ENCODE measurements at regions not wholly inside any gene's neighbourhood (a gene's known extent, or its start where the extent isn't known, plus 50 kb on each side); places are given as distances from the start of the nearest gene placed in this dataset.

DNA sequence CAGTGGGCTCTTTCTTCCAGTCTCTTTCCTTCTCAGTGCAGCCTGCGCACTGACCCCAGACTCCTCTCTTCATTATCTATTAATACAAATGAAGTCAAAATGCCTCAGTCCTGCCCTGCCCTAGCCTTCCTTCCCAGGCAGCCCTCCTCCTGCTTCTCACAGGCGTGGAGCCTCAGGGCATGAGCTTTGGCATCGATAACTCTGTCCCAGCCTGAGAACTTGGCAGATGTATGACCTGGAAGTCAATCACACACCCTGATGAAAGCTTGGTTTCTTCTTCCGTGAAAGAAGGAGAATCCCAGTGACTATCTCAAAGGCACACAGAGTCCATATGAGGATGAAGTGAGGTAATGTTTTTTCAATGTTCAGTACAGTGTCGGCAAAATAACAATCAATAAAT lies 600.7 kb upstream of the ID2 start:
- WGBS, 2 donors (ENCODE audit: low coverage in 1 of 2): 90 to 93% methylated on average over 3 to 5 of the region's 5 CpGs
- TF ChIP-seq POLR2A (IDR thresholded peaks at IDR 0.05) (no peak), POLR2AphosphoS5 (IDR thresholded peaks at IDR 0.05) (no peak), EP300 (IDR thresholded peaks at IDR 0.05; ENCODE audit: low read depth) (no peak)
- TF ChIP-seq, protein P1, sequence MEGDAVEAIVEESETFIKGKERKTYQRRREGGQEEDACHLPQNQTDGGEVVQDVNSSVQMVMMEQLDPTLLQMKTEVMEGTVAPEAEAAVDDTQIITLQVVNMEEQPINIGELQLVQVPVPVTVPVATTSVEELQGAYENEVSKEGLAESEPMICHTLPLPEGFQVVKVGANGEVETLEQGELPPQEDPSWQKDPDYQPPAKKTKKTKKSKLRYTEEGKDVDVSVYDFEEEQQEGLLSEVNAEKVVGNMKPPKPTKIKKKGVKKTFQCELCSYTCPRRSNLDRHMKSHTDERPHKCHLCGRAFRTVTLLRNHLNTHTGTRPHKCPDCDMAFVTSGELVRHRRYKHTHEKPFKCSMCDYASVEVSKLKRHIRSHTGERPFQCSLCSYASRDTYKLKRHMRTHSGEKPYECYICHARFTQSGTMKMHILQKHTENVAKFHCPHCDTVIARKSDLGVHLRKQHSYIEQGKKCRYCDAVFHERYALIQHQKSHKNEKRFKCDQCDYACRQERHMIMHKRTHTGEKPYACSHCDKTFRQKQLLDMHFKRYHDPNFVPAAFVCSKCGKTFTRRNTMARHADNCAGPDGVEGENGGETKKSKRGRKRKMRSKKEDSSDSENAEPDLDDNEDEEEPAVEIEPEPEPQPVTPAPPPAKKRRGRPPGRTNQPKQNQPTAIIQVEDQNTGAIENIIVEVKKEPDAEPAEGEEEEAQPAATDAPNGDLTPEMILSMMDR (IDR thresholded peaks at IDR 0.05): no peak
- in situ Hi-C loops (cut with MboI; ENCODE audit: low pct_ligation_motif_present in 1 of 4, low pct_unique_long_range_greater_than_20kb in 1 of 4, low sequenced_read_pairs in 3 of 4): no loop called here
- Histone ChIP-seq H3K4me1 (no peaks in the 10 kb centered on the region), H3K27ac (no peak overlapping the region), H3K36me3 (no peaks in the 10 kb centered on the region), H3K9me3 (no peaks in the 10 kb centered on the region), H3K4me3 (no peak overlapping the region), H3K27me3 (no peaks in the 10 kb centered on the region)
- DNase-seq: no peak
- intact Hi-C loops (cut with DNase I; ENCODE audit: low total_unique reads): no loop called here

DNA sequence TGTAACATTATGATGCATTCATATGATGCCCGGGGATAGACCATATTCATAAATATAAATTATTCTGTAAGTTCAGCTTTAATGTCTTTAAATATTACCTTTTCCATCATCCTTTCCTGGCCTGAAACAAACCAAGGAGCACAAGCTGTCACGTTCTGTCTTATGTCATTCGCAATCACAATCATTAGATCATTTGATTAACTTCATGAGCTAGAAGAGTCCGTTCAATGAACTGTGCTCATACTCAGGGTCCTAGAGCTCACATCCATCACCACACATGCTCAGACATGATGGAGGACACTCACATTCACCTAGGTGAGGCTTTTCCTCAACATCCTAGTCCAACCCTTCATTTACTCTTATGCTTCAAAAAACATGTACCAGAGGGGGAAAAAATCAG lies 599.0 kb upstream of the ID2 start:
- no peak for DNase-seq
- no peaks in the 10 kb centered on the region for H3K36me3 ChIP-seq
- WGBS, 2 donors (ENCODE audit: low coverage in 1 of 2): 88 to 92% methylated on average over 3 to 4 of the region's 4 CpGs
- TF ChIP-seq, protein P1 (IDR thresholded peaks at IDR 0.05): no peak
- TF ChIP-seq POLR2AphosphoS5 (IDR thresholded peaks at IDR 0.05): no peak
- no peak for TF ChIP-seq POLR2A (IDR thresholded peaks at IDR 0.05)
- TF ChIP-seq EP300 (IDR thresholded peaks at IDR 0.05; ENCODE audit: low read depth): no peak
- H3K4me1 ChIP-seq: no peaks in the 10 kb centered on the region
- in situ Hi-C loops (cut with MboI; ENCODE audit: low pct_ligation_motif_present in 1 of 4, low pct_unique_long_range_greater_than_20kb in 1 of 4, low sequenced_read_pairs in 3 of 4) (no loop called here), intact Hi-C loops (cut with DNase I; ENCODE audit: low total_unique reads) (no loop called here)
- H3K4me3 ChIP-seq: no peak overlapping the region
- no peaks in the 10 kb centered on the region for H3K9me3 ChIP-seq
- no peaks in the 10 kb centered on the region for H3K27me3 ChIP-seq
- H3K27ac ChIP-seq: no peak overlapping the region

DNA sequence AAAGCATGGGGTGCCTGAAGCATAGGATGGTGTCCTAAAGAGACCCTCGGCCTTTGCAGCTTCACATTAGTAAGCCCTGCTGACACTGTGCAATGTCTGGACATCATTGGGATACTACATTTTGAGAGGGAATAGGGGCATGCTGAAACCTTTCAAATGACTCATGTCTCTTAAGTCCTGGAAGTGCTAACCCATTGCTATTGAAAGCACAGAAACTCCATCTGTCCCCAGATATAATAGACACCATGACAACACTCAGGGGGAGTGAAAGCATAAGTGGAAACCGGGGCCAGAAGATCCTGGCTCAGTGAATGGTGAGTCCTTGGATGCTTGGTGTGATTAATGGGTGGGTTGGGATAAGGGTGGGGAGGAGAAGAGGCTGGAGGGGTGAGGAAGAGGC lies 595.5 kb upstream of the ID2 start:
- TF ChIP-seq, protein P1 (IDR thresholded peaks at IDR 0.05): no peak
- TF ChIP-seq POLR2AphosphoS5 (IDR thresholded peaks at IDR 0.05) (no peak), POLR2A (IDR thresholded peaks at IDR 0.05) (no peak), EP300 (IDR thresholded peaks at IDR 0.05; ENCODE audit: low read depth) (no peak)
- in situ Hi-C loops (cut with MboI; ENCODE audit: low pct_ligation_motif_present in 1 of 4, low pct_unique_long_range_greater_than_20kb in 1 of 4, low sequenced_read_pairs in 3 of 4): no loop called here
- Histone ChIP-seq H3K4me1 (no peaks in the 10 kb centered on the region), H3K4me3 (no peak overlapping the region), H3K9me3 (no peaks in the 10 kb centered on the region), H3K36me3 (no peaks in the 10 kb centered on the region), H3K27me3 (no peaks in the 10 kb centered on the region), H3K27ac (no peak overlapping the region)
- intact Hi-C loops (cut with DNase I; ENCODE audit: low total_unique reads): no loop called here
- WGBS, 2 donors (ENCODE audit: low coverage in 1 of 2): 71% methylated on average over 2 of the region's 2 CpGs; no CpG with 5 or more reads in 1 of the 2 donors
- DNase-seq: no peak

DNA sequence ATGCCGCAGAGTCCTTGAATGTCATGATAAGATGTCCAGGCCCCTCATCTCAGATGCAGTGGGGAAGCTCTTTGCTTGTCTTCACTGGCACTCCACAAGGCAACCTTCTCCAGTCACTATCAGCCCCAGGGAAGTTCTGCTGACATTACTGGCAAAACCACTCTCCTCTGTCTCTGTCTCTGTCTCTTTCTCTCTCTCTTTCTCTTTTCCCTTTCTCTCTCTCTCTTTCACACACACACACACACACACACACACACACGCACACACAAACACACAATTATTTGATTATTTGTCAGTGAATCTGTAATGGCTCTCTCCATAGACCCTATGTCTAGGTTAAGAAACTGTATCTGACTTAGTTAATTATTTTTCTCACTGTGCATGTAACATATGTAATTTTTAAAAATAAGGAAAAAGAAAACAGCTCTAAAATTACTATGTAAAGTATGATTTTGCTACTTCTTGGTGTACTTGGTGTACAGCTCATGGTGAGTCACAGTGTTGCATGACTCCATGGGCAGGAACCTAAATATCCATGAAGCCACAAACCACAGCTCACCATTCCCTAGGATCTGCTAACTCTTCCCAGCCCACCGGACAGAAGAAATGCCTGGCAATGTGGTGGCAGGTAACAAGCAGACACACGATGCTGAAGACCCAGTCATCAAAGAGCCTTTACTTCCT lies 594.9 kb upstream of the ID2 start:
- Histone ChIP-seq H3K36me3 (no peaks in the 10 kb centered on the region), H3K27me3 (no peaks in the 10 kb centered on the region), H3K27ac (no peak overlapping the region), H3K4me1 (no peaks in the 10 kb centered on the region), H3K4me3 (no peak overlapping the region), H3K9me3 (no peaks in the 10 kb centered on the region)
- TF ChIP-seq POLR2AphosphoS5 (IDR thresholded peaks at IDR 0.05) (no peak), POLR2A (IDR thresholded peaks at IDR 0.05) (no peak), EP300 (IDR thresholded peaks at IDR 0.05; ENCODE audit: low read depth) (no peak)
- TF ChIP-seq, protein P1 (IDR thresholded peaks at IDR 0.05): no peak
- no peak for DNase-seq
- in situ Hi-C loops (cut with MboI; ENCODE audit: low pct_ligation_motif_present in 1 of 4, low pct_unique_long_range_greater_than_20kb in 1 of 4, low sequenced_read_pairs in 3 of 4): no loop called here
- intact Hi-C loops (cut with DNase I; ENCODE audit: low total_unique reads): no loop called here
- WGBS, 2 donors (ENCODE audit: low coverage in 1 of 2): 75 to 80% methylated on average over 1 to 4 of the region's 4 CpGs
